IPS-20b (cell line): ENCODE measurements at regions not wholly inside any gene's neighbourhood (a gene's known extent, or its start where the extent isn't known, plus 50 kb on each side); places are given as distances from the start of the nearest gene placed in this dataset.

Experiments used
- H3K27ac ChIP-seq: one replicate; pipeline ENCODE4 v1.5.1; 2013; ENCODE audit warnings: low read length
- H3K27me3 ChIP-seq: 2 replicates; pipeline ENCODE4 v1.6.1; 2013; ENCODE audit warnings: mild to moderate bottlenecking, low read length, inconsistent platforms; ENCODE audit not compliant: insufficient read depth
- H3K36me3 ChIP-seq: 2 replicates; pipeline ENCODE4 v1.6.1; 2013; ENCODE audit warnings: low read depth, mild to moderate bottlenecking, inconsistent platforms, low read length, moderate library complexity; ENCODE audit not compliant: insufficient read depth
- H3K4me1 ChIP-seq: 2 replicates; pipeline ENCODE4 v1.6.1; 2013; ENCODE audit warnings: mild to moderate bottlenecking, control low read depth, inconsistent platforms, low read length, moderate library complexity; ENCODE audit not compliant: insufficient read depth
- H3K4me3 ChIP-seq: 2 replicates; pipeline ENCODE4 v1.5.1; 2013; ENCODE audit warnings: mild to moderate bottlenecking, low read length, inconsistent platforms
- H3K9ac ChIP-seq: 2 replicates; pipeline ENCODE4 v1.6.1; 2013; ENCODE audit warnings: low read depth, mild to moderate bottlenecking, inconsistent platforms, low read length, moderate library complexity
- H3K9me3 ChIP-seq: 2 replicates; pipeline ENCODE4 v1.6.1; 2013; ENCODE audit warnings: mild to moderate bottlenecking, low read depth, low read length, inconsistent platforms; ENCODE audit not compliant: insufficient read depth

GRCh38 chr6:18985061-18985460 lies 597.9 kb downstream of the RNF144B start:
- Histone ChIP-seq H3K9ac (no peak overlapping the region), H3K36me3 (no peaks in the 10 kb centered on the region)

GRCh38 chr6:18985996-18986395 lies 598.8 kb downstream of the RNF144B start:
- no peak overlapping the region for H3K4me3 ChIP-seq
- no peaks in the 10 kb centered on the region for H3K36me3 ChIP-seq
- peaks cover 5% of the 10 kb centered on the region; the same call in 1 of the 2 replicates for H3K4me1 ChIP-seq
- H3K27ac ChIP-seq: no peak overlapping the region
- H3K9ac ChIP-seq: no peak overlapping the region
- no peaks in the 10 kb centered on the region for H3K9me3 ChIP-seq
- no peaks in the 10 kb centered on the region for H3K27me3 ChIP-seq

More at GRCh38 chr6:18985061-18985460, 597.9 kb downstream of the RNF144B start:
- no peaks in the 10 kb centered on the region for H3K27me3 ChIP-seq
- no peaks in the 10 kb centered on the region for H3K9me3 ChIP-seq
- peaks cover 3% of the 10 kb centered on the region; the same call in 1 of the 2 replicates for H3K4me1 ChIP-seq
- no peak overlapping the region for H3K27ac ChIP-seq
- H3K4me3 ChIP-seq: no peak overlapping the region

- Histone ChIP-seq H3K4me3 (no peak overlapping the region), H3K27ac (no peak overlapping the region), H3K4me1 (peaks cover 10% of the 10 kb centered on the region; the same call in 1 of the 2 replicates), H3K9me3 (no peaks in the 10 kb centered on the region), H3K36me3 (no peaks in the 10 kb centered on the region), H3K9ac (no peak overlapping the region), H3K27me3 (no peaks in the 10 kb centered on the region)
Observed at GRCh38 chr6:18988636-18989035, 601.5 kb downstream of the RNF144B start.

GRCh38 chr6:18990059-18990978 lies 603.2 kb downstream of the RNF144B start:
- peaks cover 10% of the 10 kb centered on the region; the same call in 1 of the 2 replicates for H3K4me1 ChIP-seq
- H3K9me3 ChIP-seq: no peaks in the 10 kb centered on the region
- H3K4me3 ChIP-seq: peak overlapping the region; percentile 49; the same call in 1 of the 2 replicates
- H3K36me3 ChIP-seq: no peaks in the 10 kb centered on the region
- no peak overlapping the region for H3K27ac ChIP-seq
- H3K27me3 ChIP-seq: no peaks in the 10 kb centered on the region
- H3K9ac ChIP-seq: peak overlapping the region; percentile 63; the same call in 1 of the 2 replicates

- no peaks in the 10 kb centered on the region for H3K4me1 ChIP-seq
- no peak overlapping the region for H3K4me3 ChIP-seq
- no peaks in the 10 kb centered on the region for H3K9me3 ChIP-seq
- H3K27ac ChIP-seq: no peak overlapping the region
- H3K36me3 ChIP-seq: no peaks in the 10 kb centered on the region
- no peak overlapping the region for H3K9ac ChIP-seq
- H3K27me3 ChIP-seq: no peaks in the 10 kb centered on the region
Observed at GRCh38 chr6:18997375-18997826, 610.3 kb downstream of the RNF144B start.

GRCh38 chr6:19002976-19003560 lies 615.9 kb downstream of the RNF144B start:
- Histone ChIP-seq H3K4me3 (no peak overlapping the region), H3K9me3 (no peaks in the 10 kb centered on the region), H3K27me3 (no peaks in the 10 kb centered on the region), H3K36me3 (no peaks in the 10 kb centered on the region), H3K4me1 (no peaks in the 10 kb centered on the region), H3K27ac (no peak overlapping the region), H3K9ac (no peak overlapping the region)

GRCh38 chr6:19004176-19004575 lies 617.0 kb downstream of the RNF144B start:
- Histone ChIP-seq H3K9ac (no peak overlapping the region), H3K4me1 (no peaks in the 10 kb centered on the region), H3K4me3 (no peak overlapping the region), H3K36me3 (no peaks in the 10 kb centered on the region), H3K9me3 (no peaks in the 10 kb centered on the region), H3K27ac (no peak overlapping the region), H3K27me3 (no peaks in the 10 kb centered on the region)

- H3K27ac ChIP-seq: no peak overlapping the region
- H3K4me1 ChIP-seq: no peaks in the 10 kb centered on the region
- H3K9me3 ChIP-seq: no peaks in the 10 kb centered on the region; the same call in 1 of the 2 replicates
- no peaks in the 10 kb centered on the region for H3K36me3 ChIP-seq
- no peaks in the 10 kb centered on the region for H3K27me3 ChIP-seq
- H3K9ac ChIP-seq: no peak overlapping the region
- no peak overlapping the region for H3K4me3 ChIP-seq
Observed at GRCh38 chr6:19009769-19010168, 622.6 kb downstream of the RNF144B start.

GRCh38 chr6:19013026-19013705 lies 626.0 kb downstream of the RNF144B start:
- no peaks in the 10 kb centered on the region for H3K27me3 ChIP-seq
- no peaks in the 10 kb centered on the region for H3K4me1 ChIP-seq
- H3K9ac ChIP-seq: no peak overlapping the region
- H3K9me3 ChIP-seq: no peaks in the 10 kb centered on the region; the same call in 1 of the 2 replicates
- H3K4me3 ChIP-seq: no peak overlapping the region
- H3K27ac ChIP-seq: no peak overlapping the region
- no peaks in the 10 kb centered on the region for H3K36me3 ChIP-seq

GRCh38 chr6:19024737-19025136 lies 637.6 kb downstream of the RNF144B start:
- Histone ChIP-seq H3K27ac (no peak overlapping the region), H3K36me3 (no peaks in the 10 kb centered on the region), H3K4me1 (no peaks in the 10 kb centered on the region), H3K27me3 (no peaks in the 10 kb centered on the region), H3K9me3 (no peaks in the 10 kb centered on the region), H3K4me3 (no peak overlapping the region), H3K9ac (no peak overlapping the region)

GRCh38 chr6:19028201-19028600 lies 641.1 kb downstream of the RNF144B start:
- Histone ChIP-seq H3K9me3 (no peaks in the 10 kb centered on the region), H3K4me1 (no peaks in the 10 kb centered on the region), H3K27me3 (no peaks in the 10 kb centered on the region), H3K27ac (no peak overlapping the region), H3K9ac (no peak overlapping the region), H3K36me3 (no peaks in the 10 kb centered on the region), H3K4me3 (no peak overlapping the region)
